G401.6 (cell line): ENCODE measurements at regions not wholly inside any gene's neighbourhood (a gene's known extent, or its start where the extent isn't known, plus 50 kb on each side); places are given as distances from the start of the nearest gene placed in this dataset.

Experiments
- FAIRE-seq: peaks from 2 replicates; lab custom pipeline; 2012; peaks lifted over from hg19 to GRCh38; lab: Jason Lieb, UNC

DNA sequence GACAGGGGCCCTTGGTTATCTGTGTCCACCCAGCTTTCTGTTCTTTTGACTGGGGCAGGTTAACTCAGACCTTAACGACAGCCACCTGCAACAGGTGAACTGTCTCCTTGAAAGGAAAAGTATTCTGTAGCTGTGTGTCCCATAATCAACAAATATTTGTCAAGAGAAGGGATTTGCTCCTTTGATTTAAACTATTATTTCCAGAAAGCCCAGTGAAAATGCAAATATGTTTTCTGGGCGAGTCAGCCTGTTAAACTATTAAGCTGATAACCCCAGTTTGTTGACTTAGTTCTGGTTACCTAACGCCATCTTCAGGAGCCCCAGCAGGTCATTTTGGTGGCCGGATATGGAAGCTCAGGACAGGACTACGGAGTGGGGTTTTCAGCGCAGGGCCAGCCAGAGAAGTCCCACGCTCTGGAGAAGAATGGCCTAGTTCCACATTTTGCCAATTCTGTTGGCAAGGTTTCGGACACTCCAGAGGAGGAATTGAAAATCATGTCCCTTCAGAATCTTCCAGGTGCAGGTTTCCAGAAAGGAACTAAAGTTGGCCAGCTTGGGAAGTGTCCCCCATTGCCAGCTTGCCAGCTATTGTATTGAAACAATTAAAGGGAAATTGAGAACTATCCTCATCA is 54.5 kb downstream of the ADRA2A start:
- FAIRE-seq, result no peak

DNA sequence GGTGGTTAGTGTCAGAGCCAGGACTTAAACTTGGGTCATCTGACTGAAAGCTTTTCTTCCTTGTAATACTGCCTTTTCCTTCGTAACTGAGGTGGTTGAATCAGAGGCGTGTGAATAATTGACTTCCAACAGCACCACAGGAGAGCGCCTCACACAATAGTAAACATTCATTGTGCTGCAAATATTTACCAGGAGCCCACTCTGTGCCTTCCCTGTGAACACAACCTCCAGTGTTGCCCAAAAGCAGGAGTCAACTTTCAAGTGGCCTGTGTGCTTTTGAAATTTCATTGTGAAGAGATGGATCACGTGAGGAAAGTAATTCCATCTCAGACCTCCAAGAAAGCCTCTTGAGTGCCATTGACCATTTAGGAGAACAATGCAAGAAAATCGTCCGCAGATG is 60.2 kb downstream of the ADRA2A start:
- FAIRE-seq, result no peak

DNA sequence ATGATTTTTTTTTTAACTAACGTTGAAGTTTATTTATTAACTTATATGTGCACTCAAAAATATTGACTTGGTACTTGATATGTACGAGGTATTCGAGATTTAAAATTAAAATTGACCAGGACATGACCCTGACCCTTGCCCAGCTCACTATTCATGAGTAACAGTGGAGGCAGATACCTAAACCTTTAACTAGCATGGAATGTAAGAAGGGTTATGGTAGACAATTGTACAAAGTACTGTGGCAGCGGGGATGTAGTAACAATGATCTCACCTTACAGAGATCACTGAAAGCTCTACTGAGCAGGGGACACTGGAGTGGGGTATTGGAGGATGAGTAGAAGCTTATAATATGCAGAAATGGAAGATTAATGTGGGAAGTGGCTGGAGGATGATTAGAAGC is 60.8 kb downstream of the ADRA2A start:
- FAIRE-seq, result no peak

DNA sequence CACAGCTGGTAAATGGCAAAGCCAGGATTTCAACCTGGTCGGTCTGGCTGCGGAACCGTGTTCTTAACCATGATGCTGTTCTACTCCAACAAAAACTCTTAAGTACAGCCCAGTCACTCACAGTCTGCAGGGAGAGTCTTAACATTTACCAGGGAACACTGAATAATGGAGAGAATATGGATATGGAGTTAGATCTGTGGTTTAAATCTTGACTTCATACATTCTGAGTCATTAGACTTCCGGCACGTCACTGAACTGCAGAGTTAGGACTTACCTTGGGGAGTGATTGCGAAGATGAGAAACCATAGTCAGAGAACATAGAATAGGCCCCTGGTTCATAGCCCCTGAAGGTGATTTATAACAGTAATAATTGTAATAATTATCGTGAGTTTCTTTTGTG is 61.7 kb downstream of the ADRA2A start:
- FAIRE-seq, result no peak

DNA sequence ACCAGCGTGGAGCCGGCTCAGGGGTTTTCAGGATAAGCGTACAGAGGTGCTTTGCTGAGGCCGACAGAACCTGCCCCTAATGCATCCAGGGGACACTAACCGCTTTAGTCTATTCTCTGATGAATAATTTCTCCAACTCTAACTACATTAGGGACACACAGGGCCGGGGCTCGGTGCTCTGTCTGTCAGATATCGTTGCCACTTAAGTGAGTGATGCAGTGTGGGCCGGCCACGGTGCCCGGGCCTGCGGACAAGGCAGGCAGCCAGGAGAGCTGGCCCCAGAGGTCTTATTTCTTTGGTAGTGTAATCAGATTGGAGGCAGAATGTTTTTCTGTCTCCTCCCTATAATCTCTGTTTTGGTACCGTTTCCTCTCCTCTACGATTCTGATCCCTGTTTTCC is 62.7 kb downstream of the ADRA2A start:
- FAIRE-seq, result no peak

DNA sequence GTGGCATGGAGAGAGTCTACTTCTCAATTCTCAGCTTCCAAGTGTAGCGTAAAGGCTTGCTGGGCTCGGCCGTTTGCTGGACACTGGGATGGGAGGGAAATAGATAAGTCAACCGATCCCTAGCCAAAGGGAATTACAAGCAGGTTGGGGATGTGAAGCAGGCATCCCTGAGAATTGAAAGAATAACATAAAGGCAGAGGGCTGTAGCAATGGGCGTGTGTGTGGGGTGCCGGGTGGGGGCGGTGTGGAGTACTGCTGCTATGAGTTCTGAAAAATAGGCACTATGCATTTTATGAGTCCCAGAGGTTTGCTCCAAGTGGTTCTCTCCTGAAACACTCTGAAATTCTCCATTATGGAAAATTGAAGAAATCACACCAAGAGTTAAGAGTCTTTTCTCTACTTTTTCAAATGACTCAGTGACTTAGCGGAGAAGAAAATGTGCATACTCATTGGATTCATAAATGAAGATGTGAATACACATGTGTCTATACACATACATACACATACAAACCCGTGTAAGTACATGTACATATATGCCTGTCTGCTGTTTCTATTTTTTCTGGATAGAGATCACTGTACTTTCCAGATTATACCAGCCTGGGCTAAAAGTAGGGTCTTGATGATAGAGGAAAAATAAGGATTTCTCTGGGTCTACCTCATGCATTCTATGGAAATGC is 65.4 kb downstream of the ADRA2A start:
- FAIRE-seq, result no peak

DNA sequence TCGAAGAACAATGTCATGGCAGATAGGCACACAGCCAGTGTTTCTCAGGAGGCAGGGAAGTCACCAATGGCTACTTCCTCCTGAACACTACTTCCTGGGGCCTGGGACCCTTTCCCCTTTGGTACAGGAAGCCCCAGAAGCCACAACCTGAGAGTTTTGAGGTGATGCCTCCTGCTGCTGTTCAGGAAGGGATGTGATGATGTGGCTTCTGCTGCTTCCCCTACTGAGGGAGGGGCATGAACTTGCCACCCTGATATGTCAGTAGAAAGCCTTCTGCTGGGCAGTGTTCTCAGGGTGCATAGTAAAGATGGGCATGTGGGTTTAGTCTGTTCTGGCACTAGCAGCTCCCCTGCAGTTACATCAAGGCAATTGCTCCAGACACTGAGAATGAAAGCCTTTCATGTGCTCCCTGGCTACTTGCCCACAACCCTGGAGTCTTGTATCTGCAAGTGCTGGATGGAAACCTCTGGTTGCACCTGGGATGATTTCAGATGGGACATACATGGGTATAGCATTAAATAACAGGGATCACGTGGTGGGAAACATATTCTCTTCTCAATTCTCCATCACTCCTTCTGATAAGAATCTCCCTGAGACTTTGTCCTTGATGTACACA is 69.3 kb downstream of the ADRA2A start:
- no peak for FAIRE-seq

DNA sequence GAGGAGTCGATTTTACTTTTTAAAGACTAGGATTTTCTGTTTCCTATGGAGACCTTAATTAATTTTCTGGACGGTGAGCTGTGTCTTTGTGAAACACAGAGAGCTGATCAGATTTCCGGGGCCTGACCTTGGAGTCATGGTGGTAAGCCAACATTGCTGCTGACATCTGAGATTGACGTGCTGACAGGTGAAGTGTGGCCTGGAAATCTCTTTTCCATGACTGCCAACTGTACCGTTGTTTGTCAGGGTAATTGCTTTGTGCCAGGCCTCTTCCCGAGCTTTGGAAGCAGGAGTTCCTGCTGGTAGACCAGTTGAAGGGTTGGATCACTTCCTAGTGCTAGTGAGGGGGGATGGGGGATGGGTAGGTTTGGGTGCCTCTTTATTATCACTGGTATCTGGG is 71.2 kb downstream of the ADRA2A start:
- FAIRE-seq, result no peak

DNA sequence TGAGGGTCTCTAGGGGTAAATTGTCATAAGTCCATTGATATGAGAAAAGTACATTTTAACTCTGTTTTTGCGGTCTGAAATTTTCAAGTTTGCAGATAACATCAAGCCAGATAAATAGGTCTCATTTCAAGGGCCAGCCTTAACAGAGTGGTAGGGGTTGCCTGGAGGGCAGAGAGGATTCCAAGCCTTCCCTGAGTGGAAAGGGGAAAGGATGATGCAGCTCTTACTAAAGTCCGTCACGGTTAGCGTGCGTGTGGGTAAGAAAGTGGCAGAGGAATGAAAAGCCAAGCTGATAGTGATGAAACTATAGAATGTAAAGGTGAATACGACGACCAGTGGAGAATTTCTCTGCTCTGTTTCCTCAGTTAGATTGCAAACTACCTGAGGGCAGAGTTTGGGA is 71.6 kb downstream of the ADRA2A start:
- no peak for FAIRE-seq

DNA sequence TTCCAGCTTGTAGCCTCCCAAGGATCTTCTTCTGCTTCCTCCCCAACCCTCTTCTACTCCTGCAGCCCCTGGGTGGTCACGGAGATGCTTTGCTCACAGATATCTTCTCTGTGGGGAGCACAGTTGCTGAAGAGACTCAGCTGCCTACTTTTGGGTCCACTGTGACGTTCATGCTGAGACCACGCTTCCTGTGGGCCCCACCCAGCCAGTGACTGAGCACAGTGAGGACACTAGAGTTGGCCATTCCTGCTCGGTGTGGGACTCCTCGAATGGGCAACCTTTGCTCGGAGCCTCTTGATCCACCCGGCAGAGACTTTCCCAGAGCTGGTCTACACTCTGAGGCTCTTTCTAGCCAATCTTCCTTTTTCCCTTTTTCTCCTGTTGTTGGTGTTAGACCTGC is 73.9 kb downstream of the ADRA2A start:
- FAIRE-seq, result no peak

DNA sequence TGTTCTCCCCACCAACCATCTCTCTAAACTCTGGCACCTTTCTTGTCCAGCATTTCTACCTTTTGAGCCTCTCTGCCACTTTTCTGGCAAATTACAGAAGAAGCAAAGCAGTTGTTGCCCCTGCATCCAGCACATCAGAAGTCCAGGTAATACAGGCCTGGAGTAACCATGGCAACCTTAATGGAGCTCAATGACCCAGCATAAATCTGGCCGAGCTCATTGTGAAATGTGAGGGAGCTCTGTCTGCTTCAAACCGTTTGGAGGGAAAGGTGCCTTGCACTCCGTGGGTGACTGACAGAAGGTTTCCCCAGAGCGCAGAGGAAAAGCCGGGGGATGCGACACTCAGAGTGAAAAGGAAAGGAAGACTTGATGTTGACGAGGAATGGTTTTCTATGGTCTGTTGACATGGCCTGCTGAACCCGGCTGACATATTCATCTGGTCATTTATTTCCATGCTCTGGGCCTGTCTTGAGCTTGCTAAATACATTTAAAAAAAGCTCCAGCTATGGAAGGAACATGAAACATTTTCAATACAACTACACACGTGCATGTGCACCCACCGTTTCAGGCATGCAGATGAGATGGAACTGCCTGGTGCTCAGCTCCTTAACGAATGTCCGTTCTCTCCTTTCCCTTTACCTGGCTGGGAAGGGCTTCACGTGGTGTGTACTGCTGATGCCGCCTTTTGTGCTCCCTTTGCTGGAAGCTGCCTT is 74.9 kb downstream of the ADRA2A start:
- no peak for FAIRE-seq

DNA sequence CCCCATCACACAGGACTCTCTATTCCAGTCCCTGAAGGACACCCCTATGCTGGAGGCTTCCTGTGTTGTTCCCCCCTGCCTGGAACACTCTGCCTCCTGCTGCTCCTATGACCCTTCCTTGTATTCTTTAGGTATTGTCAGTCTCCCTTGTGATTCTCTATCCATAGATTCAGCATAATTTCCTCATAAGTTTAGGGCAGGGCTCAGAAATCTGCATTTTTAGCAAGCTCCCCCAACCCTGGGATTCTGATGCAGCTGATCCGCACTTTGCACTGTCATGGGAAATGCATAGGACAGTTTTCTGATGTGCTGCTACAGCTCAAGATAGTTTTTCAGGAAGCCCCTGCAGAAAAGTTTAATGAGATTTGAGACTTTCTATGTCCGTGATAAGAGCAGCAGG is 79.9 kb downstream of the ADRA2A start:
- FAIRE-seq, result no peak

DNA sequence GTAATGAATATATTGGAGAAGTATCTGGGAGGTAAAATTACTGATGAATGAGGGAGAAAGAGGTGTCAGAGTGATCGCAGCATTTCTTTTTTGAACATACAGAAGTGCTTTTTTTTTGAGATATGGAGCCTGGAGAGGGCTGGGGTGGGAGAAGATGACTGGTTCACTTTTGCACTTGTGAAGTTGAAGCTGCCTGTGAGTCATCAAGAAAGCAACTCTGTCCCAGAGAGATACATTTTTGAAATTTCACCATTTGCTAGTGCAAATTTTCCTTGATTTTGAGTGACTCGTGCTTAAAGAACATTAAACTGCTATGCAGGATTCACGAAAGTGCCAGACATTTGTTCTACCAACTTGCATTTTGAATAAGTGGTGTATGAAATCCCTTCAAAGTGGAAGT is 81.8 kb downstream of the ADRA2A start:
- FAIRE-seq, result no peak

DNA sequence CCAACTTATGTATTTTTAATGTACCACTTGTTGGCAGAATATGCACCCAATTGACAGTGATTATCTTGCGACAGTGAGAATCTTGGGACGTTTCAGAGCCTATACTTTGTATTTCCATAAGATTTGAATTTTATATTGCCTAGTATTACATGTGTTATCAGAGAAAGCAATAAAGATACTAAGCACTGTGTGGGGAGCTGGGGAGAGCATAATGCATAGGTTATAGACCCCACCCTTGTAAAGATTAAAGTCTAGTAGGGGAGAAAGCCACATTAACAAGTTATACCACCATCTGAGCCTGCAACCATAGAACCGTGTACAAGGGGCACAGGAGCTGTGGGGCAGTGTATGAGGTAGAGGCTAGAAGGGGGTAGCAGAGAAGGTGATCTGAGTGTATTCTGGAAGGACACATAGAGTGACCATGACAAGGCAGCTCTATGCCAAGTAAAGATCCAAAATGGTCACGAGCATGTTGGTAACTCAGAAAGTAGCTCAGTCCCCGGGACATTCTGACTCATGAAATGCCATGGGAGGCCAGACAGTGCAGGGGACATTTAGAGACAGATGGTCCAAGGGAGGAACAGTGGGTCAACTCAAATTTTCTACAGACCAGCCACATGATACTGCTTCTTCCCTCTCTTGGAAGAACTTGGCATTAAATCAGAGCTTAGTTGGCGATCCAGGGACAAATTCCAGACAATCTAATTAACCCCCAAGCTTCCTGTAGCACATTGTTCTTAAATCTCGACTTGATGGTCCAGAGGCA is 84.5 kb downstream of the ADRA2A start:
- no peak for FAIRE-seq

DNA sequence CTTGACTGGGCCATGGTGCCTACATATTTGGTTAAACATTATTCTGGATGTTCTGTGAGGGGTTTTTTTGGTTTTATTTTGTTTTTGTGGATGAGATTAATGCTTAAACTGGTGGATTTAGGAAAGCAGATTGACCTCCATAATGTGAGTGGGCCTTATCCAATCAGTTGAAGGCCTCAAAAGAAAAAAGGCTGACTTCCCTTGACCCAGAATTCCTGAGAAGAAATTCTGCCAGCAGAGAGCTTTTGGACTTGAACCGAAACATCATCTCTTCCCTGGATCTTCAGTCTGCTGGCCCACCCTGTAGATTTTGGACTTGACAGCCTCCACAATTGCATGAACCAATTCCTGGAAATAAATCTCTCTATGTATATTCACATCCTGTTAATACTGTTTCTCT is 94.4 kb downstream of the ADRA2A start:
- no peak for FAIRE-seq

DNA sequence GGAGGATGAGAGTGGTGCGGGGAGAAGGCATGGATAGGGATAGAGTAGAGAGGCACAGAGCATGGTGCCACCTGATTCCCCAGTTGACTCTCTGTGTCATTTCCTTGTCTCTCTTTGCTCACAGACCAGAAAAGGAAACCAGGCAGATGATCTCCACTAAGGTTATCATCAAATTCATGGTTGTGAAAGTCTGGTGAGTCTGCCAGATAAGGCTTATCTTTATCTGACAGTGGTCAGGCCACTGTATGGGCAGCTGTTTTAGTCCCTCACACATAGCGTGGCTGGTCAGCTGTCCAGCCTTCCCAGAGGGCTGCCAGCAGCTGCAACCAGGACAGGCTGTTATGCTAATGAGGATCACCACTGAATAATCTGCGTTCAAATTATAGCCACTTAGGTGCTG is 99.0 kb downstream of the ADRA2A start:
- FAIRE-seq, result no peak

DNA sequence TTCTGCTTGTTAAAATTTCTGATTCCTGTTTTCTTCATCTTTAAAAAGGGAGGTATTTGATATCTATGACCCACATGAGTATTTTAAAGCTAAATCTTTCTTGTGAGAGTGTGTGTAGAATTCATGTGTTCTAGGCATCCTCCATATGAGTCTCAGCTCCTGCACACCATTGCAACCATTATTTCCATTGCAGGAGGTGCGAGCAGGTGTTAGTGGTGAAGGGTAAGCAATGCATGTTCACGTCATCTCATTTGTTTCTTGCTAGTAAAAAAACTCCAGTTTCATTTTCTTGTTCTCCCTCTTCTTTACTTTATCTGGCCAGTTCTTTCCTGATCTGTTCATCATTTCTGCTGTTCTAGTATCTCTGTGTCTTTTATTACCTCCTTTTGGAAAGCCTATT is 100.5 kb downstream of the ADRA2A start:
- FAIRE-seq, result no peak

DNA sequence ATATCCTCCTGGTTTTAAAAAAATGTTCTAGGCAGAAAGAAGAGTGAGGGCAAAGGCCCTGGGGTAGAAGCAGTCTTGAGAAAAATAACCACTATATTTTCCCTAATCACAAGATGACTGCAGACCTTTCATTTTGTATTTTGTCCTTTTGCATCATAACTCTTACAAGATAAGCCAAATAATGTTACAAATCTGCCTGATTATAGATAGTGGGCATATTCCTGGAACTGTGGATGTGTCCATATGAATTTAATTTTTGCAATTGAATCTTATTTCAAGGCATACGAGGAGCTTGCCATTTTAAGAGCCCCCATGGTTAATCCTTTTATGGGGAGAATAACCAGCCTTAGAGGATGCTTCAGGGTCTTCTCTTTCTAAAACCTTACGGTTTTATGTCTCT is 102.7 kb downstream of the ADRA2A start:
- FAIRE-seq, result no peak

DNA sequence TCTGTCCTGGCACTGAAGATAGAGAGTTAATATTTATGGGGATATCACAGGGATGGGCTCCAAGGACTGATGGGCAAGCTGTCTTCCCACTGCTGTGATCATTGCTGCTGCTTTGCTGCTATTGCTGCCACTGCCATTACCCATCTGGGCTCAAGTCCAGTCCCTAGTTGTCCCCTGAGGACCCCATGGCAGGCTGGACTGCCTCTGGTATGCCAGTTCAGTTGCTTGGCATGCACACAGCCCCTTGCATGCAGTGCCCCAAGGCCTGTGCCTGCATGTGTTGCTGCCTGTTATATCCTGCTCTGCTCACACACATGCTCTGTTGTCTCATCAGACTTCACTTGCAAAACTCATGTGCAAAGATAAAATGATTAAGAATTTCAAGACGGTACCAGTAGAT is 109.5 kb downstream of the ADRA2A start:
- no peak for FAIRE-seq

DNA sequence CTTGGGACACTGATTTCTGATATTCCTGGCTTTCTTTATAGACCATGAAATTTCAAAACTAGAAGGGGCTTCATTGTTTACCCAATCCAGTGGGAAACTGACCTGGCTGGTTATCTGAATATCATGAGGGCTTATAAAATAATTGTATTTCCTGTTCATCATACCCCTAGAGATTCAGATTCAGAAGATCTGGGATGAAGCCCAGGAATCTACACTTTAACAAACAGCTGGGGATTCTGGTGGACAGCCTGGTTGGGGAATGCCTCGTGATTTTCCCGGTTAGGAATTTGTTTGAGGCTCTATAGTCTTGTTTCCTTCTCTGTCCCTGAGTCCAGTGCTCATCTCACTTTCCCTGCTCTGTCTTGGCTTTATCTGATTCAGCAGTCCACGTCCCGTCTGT is 110.3 kb downstream of the ADRA2A start:
- FAIRE-seq, result no peak

DNA sequence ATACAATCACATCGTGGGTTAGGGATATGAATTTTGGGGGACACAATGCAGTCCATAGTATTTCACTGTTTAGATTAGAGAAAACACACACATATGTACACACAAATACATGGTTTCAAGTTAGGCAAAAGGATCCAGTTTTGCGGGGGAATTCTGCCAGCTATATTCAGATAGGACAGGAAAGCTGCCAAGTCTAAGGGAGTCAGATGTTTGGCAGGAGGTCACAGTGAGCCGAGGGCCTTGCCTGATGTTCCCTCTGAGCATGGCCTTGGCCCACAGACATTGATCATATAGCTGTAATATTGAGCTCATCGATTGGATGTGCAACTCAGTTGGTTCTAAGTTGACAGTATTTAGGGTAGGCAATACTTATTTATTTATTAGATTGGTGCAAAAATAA is 122.8 kb downstream of the ADRA2A start:
- no peak for FAIRE-seq

DNA sequence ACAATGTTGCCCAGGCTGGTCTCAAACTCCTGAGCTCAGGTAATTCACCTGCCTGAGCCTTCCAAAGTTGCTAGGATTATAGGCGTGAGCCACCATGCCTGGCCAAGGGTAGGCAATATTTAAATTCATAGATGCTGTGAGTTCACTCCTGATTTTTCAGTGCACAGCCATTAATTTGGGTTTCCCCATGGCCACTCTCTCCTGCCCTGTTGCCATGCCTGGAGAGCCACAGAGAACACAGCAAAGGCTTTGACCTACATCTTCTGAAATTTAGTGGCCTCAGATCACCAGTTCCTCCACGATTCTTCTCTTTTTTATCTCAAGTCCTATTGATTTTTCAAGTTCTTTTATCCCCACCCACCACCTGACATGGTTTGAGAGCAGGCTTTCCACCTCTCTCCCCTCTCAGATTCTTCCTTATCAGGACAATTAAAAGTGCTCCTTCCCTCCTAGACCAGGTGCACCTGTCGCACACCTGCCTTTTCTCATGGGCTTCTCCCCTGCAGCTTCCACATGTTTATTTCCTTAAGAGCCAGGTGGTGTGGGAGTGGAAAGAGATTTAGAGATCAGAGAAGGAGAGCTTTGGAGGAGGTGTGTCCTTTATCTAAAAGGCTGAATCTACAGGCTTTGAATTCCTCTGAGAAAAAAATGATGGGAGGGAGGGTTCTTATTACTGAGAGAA is 123.8 kb downstream of the ADRA2A start:
- no peak for FAIRE-seq
